Thoracic aorta (tissue), 2 donors: ENCODE measurements at regions not wholly inside any gene's neighbourhood (a gene's known extent, or its start where the extent isn't known, plus 50 kb on each side); places are given as distances from the start of the nearest gene placed in this dataset.

Source experiments
- ATAC-seq: fragments of 150-250 bp; one replicate; pipeline ENCODE4 v1.8.0; 2017; ENCODE audit warnings: low read depth; ENCODE audit not compliant: insufficient number of reproducible peaks, low FRiP score
- DNase-seq: peaks from one replicate; pipeline ENCODE4 v3.0.0-alpha.2; 2020; ENCODE audit warnings: low spot score
- H3K27ac ChIP-seq, 2 donors: fragments of 200-600 bp; sonication (generic); 1 replicate in 1 of 2; 2 replicates in 1 of 2; pipeline ENCODE4 v1.5.1; 2016; ENCODE audit warnings: mild to moderate bottlenecking in 2 of 2, moderate library complexity in 2 of 2
- H3K27me3 ChIP-seq: fragments of 200-600 bp; sonication (generic); replicated peaks from 2 replicates; pipeline ENCODE4 v1.6.0; 2016; ENCODE audit warnings: mild to moderate bottlenecking; ENCODE audit not compliant: insufficient read depth
- H3K36me3 ChIP-seq: fragments of 200-600 bp; sonication (generic); one replicate; pipeline ENCODE4 v1.5.1; 2016
- H3K4me1 ChIP-seq, 2 donors: fragments of 200-600 bp; sonication (generic); 1 replicate in 1 of 2; 2 replicates in 1 of 2; pipeline versions ENCODE4 v1.5.1 to v1.6.0; 2016; ENCODE audit warnings: low read depth in 2 of 2, mild to moderate bottlenecking in 1 of 2; ENCODE audit not compliant: control insufficient read depth in 1 of 2
- H3K4me3 ChIP-seq: fragments of 200-600 bp; sonication (generic); 2 replicates; pipeline ENCODE4 v1.5.1; 2016; ENCODE audit warnings: mild to moderate bottlenecking
- H3K9me3 ChIP-seq: fragments of 200-600 bp; sonication (generic); 2 replicates; pipeline ENCODE4 v1.5.1; 2016
- TF ChIP-seq, protein P1 (sequence below): fragments of 200-600 bp; sonication (generic); IDR thresholded peaks from one replicate; pipeline ENCODE4 v1.5.1; 2019; ENCODE audit warnings: antibody characterized with exemption

DNA sequence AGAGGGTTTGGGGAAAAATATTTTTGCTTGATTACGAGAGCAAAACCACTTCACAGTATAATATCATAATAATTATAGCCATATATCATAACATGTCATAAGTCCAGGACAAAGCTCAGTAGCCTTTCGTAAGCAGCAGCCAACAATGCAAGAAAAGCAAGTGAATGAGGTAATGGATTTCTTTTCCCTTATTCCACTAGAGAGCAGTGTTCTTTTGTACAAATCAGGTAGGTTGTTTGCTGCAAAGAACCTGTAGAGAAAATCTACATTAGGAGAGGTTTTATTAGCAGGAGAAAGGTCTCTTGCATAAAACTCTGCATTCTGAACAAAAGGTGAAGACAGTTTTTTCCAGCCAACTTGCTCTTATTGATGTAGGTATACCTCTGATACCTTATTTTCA is 1033.4 kb downstream of the TLE4 start:
- Histone ChIP-seq H3K27me3 (no peaks in the 10 kb centered on the region), H3K4me3 (no peak overlapping the region), H3K9me3 (no peaks in the 10 kb centered on the region), H3K27ac (no peak overlapping the region), H3K36me3 (no peaks in the 10 kb centered on the region), H3K4me1 (no peaks in the 10 kb centered on the region)
- no peak for ATAC-seq
- TF ChIP-seq, protein P1, sequence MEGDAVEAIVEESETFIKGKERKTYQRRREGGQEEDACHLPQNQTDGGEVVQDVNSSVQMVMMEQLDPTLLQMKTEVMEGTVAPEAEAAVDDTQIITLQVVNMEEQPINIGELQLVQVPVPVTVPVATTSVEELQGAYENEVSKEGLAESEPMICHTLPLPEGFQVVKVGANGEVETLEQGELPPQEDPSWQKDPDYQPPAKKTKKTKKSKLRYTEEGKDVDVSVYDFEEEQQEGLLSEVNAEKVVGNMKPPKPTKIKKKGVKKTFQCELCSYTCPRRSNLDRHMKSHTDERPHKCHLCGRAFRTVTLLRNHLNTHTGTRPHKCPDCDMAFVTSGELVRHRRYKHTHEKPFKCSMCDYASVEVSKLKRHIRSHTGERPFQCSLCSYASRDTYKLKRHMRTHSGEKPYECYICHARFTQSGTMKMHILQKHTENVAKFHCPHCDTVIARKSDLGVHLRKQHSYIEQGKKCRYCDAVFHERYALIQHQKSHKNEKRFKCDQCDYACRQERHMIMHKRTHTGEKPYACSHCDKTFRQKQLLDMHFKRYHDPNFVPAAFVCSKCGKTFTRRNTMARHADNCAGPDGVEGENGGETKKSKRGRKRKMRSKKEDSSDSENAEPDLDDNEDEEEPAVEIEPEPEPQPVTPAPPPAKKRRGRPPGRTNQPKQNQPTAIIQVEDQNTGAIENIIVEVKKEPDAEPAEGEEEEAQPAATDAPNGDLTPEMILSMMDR: peak; percentile 39
- DNase-seq: no peak

DNA sequence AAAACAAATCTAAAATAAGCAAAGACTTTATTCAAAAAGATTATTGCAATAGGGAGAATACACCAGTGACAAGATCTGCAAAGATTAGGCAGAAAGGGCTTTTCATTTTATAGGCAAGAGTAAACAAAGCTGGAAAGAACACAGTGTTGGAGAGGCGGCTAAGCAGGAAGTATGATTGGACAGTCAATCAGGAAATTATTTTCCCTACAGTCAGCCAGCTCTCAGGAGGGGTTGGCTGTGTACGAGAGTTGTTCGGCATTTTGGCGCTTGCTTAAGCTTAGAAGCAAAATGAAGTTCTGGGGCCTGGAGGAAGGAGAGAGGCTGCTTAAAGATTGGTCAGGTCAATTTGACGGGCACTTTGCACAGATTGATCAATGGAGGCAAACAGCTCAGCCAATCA is 1030.5 kb downstream of the TLE4 start:
- Histone ChIP-seq H3K9me3 (no peaks in the 10 kb centered on the region), H3K27me3 (no peaks in the 10 kb centered on the region), H3K4me3 (no peak overlapping the region), H3K36me3 (no peaks in the 10 kb centered on the region), H3K4me1 (no peaks in the 10 kb centered on the region), H3K27ac (no peak overlapping the region)
- DNase-seq: no peak
- TF ChIP-seq, protein P1: no peak
- ATAC-seq: no peak

DNA sequence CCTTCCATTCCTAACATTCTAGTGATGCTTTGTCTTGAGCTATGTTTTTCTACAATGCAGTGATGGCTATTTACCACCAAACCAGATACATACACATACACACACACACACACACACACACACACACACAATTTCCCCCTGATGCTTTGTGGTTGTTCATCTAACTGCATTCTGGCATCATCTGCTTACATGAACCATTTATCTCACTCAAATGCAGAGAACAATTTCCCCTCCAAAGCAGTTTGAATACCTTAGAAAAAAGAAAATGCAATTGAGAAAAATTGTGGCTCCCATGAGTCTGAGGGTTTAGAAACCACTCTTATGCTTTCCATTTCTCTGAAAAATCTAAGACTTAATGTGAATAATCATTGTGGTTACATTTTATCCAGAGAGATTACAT is 1024.8 kb downstream of the TLE4 start:
- no peaks in the 10 kb centered on the region for H3K9me3 ChIP-seq
- H3K27me3 ChIP-seq: no peaks in the 10 kb centered on the region
- ATAC-seq: no peak
- H3K4me1 ChIP-seq: no peaks in the 10 kb centered on the region
- no peak for DNase-seq
- H3K4me3 ChIP-seq: no peak overlapping the region
- H3K36me3 ChIP-seq: no peaks in the 10 kb centered on the region
- no peak overlapping the region for H3K27ac ChIP-seq
- TF ChIP-seq, protein P1: no peak

DNA sequence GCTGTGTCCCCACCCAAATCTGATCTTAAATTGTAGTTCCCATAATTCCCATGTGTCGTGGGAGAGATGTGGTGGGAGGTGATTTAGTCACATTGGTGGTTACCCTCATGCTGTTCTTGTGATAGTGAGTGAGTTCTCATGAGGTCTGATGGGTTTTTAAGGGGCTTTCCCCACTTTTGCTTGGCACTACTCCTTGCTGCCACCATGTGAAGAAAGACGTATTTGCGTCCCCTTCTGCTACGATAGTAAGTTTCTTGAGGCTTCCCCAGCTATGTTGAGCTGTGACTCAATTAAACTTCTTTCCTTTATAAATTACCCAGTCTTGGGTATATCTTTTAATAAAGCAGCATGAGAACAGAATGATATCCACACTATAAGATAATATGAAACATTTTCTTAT is 1023.4 kb downstream of the TLE4 start:
- ATAC-seq: no peak
- no peaks in the 10 kb centered on the region for H3K4me1 ChIP-seq
- no peaks in the 10 kb centered on the region for H3K36me3 ChIP-seq
- no peak for DNase-seq
- no peak overlapping the region for H3K4me3 ChIP-seq
- no peaks in the 10 kb centered on the region for H3K9me3 ChIP-seq
- no peaks in the 10 kb centered on the region for H3K27me3 ChIP-seq
- H3K27ac ChIP-seq: no peak overlapping the region
- TF ChIP-seq, protein P1: no peak

DNA sequence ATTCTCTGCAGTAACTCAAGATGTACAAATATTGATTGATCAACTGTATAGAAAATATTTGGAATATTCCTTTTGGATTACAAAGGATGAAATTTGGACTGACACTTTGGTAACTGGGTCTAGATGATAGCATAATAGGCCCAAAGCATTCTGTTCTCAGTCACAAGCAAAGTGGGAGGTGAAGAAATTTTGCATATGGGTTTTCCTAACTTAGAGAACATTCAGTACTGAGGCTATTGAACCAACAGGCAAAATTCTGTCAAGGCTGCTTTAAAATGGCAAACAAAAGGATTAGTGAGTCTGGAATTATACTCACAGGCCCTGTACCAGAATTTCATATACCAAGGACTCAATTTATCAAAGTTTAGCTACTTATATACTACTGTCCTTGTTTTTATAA is 1020.6 kb downstream of the TLE4 start:
- no peak overlapping the region for H3K4me3 ChIP-seq
- TF ChIP-seq, protein P1: no peak
- H3K4me1 ChIP-seq: no peaks in the 10 kb centered on the region
- ATAC-seq: no peak
- H3K27me3 ChIP-seq: no peaks in the 10 kb centered on the region
- H3K9me3 ChIP-seq: no peaks in the 10 kb centered on the region
- no peaks in the 10 kb centered on the region for H3K36me3 ChIP-seq
- DNase-seq: no peak
- no peak overlapping the region for H3K27ac ChIP-seq
